Lower leg skin (tissue), 4 donors: ENCODE measurements at regions not wholly inside any gene's neighbourhood (a gene's known extent, or its start where the extent isn't known, plus 50 kb on each side); places are given as distances from the start of the nearest gene placed in this dataset.

Experiments
- DNase-seq, 2 donors: peaks; one replicate each; pipeline ENCODE4 v3.0.0-alpha.2; 2019; ENCODE audit warnings: low spot score in 2 of 2
- H3K4me3 ChIP-seq: fragments of 200-600 bp; sonication (generic); 2 replicates; pipeline ENCODE4 v1.5.1; 2017; ENCODE audit warnings: mild to moderate bottlenecking, low read depth; ENCODE audit not compliant: poor library complexity, severe bottlenecking
- CTCF ChIP-seq, 3 donors: fragments of 450-650 bp; IDR thresholded peaks; one replicate each; pipeline ENCODE4 v1.5.1; 2016; ENCODE audit warnings: antibody characterized with exemption in 3 of 3, mild to moderate bottlenecking in 3 of 3, moderate library complexity in 2 of 3
- POLR2A ChIP-seq, 2 donors: fragments of 450-650 bp; IDR thresholded peaks; one replicate each; pipeline ENCODE4 v1.6.1; 2016 to 2017; ENCODE audit warnings: antibody characterized with exemption in 2 of 2, mild to moderate bottlenecking in 1 of 2, moderate library complexity in 1 of 2
- WGBS, 2 donors: methylation state at CpG; one replicate each; pipeline ENCODE4 v1.1.5; 2018; 5-methylcytosine and 5-hydroxymethylcytosine counted together
- intact Hi-C: fragments of 100-400 bp; cut with DNase I; formaldehyde crosslinking; loops from one replicate; pipeline ENCODE4 v1.15.0; 2023; ENCODE audit warnings: low total_unique reads

DNA sequence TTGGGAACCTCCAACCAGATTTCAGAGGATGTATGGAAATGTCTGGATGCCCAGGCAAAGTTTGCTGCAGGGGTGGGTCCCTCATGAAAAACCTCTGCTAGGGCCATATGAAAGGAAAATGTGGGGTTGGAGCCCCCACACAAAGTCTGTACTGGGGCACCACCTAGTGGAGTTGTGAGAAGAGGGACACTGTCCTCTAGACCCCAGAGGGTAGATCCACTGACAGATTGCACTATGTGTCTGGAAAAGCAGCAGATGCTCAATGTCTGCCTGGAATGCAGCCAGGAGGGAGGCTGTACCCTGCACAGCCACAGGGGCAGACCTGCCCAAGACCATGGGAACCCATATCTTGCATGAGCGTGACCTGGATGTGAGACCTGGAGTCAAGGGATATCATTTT, 573.7 kb upstream of the NXPH2 start:
- H3K4me3 ChIP-seq: no peak overlapping the region
- intact Hi-C loops: no loop called here
- no peak for DNase-seq
- WGBS, 2 donors: 92 to 100% methylated on average over 1 of the region's 1 CpG
- TF ChIP-seq POLR2A (IDR thresholded peaks at IDR 0.05) (no peak), CTCF (IDR thresholded peaks at IDR 0.05) (no peak)

DNA sequence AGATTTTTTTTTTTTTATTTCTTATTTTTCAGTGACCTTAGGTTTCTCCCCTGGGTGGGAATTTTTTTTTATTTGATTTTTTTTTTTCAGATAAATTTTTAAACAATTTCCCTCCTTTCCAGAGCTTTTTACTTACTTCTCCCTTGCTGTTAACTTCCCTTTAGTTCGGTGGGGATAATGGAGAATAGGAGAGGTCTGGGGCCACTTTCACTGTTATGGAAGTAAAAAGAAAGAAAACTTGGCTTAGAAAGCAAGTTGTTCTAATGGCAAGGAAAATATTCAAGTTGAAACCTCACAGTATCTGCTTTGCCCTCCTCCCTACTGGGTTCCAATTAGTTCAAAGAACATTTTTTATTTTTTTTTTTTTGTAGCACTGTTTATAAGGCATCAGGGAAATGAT, 537.1 kb upstream of the NXPH2 start:
- no peak for DNase-seq
- intact Hi-C loops: no loop called here
- no peak overlapping the region for H3K4me3 ChIP-seq
- no peak for TF ChIP-seq POLR2A (IDR thresholded peaks at IDR 0.05)
- TF ChIP-seq CTCF (IDR thresholded peaks at IDR 0.05): no peak
- WGBS, 2 donors: 44 to 63% methylated on average over 1 of the region's 1 CpG

- 85 to 100% methylated on average over 1 of the region's 1 CpG for WGBS, 2 donors
- intact Hi-C loops: no loop called here
- DNase-seq: no peak
- no peak for TF ChIP-seq POLR2A (IDR thresholded peaks at IDR 0.05)
- no peak for TF ChIP-seq CTCF (IDR thresholded peaks at IDR 0.05)
- no peak overlapping the region for H3K4me3 ChIP-seq
These were observed 533.9 kb upstream of the NXPH2 start for GRCh38 chr2:139314059-139314458.

- intact Hi-C loops: no loop called here
- DNase-seq: no peak
- no peak overlapping the region for H3K4me3 ChIP-seq
- WGBS, 2 donors: 39 to 43% methylated on average over 3 of the region's 3 CpGs
- TF ChIP-seq POLR2A (IDR thresholded peaks at IDR 0.05) (no peak), CTCF (IDR thresholded peaks at IDR 0.05) (no peak)
These were observed 516.6 kb upstream of the NXPH2 start for GRCh38 chr2:139296672-139297209.

- intact Hi-C loops: no loop called here
- WGBS, 2 donors: 78 to 80% methylated on average over 6 of the region's 6 CpGs
- no peak overlapping the region for H3K4me3 ChIP-seq
- no peak for TF ChIP-seq CTCF (IDR thresholded peaks at IDR 0.05)
- no peak for TF ChIP-seq POLR2A (IDR thresholded peaks at IDR 0.05)
- DNase-seq: no peak
These were observed 513.9 kb upstream of the NXPH2 start for GRCh38 chr2:139293992-139294548.

DNA sequence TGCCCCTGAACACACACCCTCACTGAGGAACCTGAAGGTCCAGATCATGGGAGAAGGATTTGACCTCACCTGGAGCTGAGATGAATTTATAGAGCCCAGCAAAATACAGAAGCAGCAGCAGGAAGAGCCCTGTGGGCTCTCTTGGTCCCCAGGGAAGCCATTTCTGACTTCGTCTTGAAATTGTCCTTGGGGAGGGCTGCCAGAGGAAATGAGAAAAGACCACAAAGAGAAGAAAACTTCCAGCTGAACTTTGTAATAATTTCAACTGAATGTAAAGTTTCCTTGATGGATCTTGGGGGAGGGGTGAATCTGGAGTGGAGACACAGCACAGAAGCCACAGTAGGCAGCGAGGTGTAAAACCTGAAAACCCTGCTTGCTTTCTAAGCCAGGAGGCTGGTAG, 500.9 kb upstream of the NXPH2 start:
- intact Hi-C loops: no loop called here
- H3K4me3 ChIP-seq: no peak overlapping the region
- no peak for TF ChIP-seq POLR2A (IDR thresholded peaks at IDR 0.05)
- no peak for TF ChIP-seq CTCF (IDR thresholded peaks at IDR 0.05)
- DNase-seq: no peak
- 71 to 75% methylated on average over 2 of the region's 2 CpGs for whole genome bisulfite sequencing, 2 donors
